ENCODE measurements at regions not wholly inside any gene's neighbourhood (a gene's known extent, or its start where the extent isn't known, plus 50 kb on each side); places are given as distances from the start of the nearest gene placed in this dataset.

- H3K27ac ChIP-seq: no peak overlapping the region
- H3K27me3 ChIP-seq (replicated peaks; ENCODE audit: insufficient read depth): no peaks in the 10 kb centered on the region
- intact Hi-C loops (cut with DNase I): no loop called here
- WGBS: 65% methylated on average over 3 of the region's 3 CpGs
- no peaks in the 10 kb centered on the region for H3K36me3 ChIP-seq
- DNase-seq (ENCODE audit: low spot score): no peak
- H3K9me3 ChIP-seq: no peaks in the 10 kb centered on the region
- no peak overlapping the region for H3K4me3 ChIP-seq
- no peaks in the 10 kb centered on the region for H3K4me1 ChIP-seq (replicated peaks)
- no peak for TF ChIP-seq POLR2A (IDR thresholded peaks at IDR 0.05)
- no peak for TF ChIP-seq POLR2AphosphoS5 (IDR thresholded peaks at IDR 0.05)
- TF ChIP-seq CTCF (IDR thresholded peaks at IDR 0.05): peak in 1 of 4 experiments; percentile 4
These were observed 61.1 kb upstream of the TMCO5A start for GRCh38 chr15:37873336-37873735.

- Histone ChIP-seq H3K27ac (no peak overlapping the region), H3K9me3 (no peaks in the 10 kb centered on the region), H3K4me3 (no peak overlapping the region), H3K36me3 (no peaks in the 10 kb centered on the region), H3K27me3 (replicated peaks; ENCODE audit: insufficient read depth) (no peaks in the 10 kb centered on the region), H3K4me1 (replicated peaks) (no peaks in the 10 kb centered on the region)
- TF ChIP-seq POLR2A (IDR thresholded peaks at IDR 0.05) (no peak), CTCF (IDR thresholded peaks at IDR 0.05) (no peak), POLR2AphosphoS5 (IDR thresholded peaks at IDR 0.05) (no peak)
- 86% methylated on average over 3 of the region's 3 CpGs for WGBS
- intact Hi-C loops (cut with DNase I): no loop called here
- DNase-seq (ENCODE audit: low spot score): no peak
These were observed 57.5 kb upstream of the TMCO5A start for GRCh38 chr15:37876900-37877299.

GRCh38 chr15:37877851-37878741 lies 56.3 kb upstream of the TMCO5A start:
- TF ChIP-seq CTCF (IDR thresholded peaks at IDR 0.05) (no peak), POLR2A (IDR thresholded peaks at IDR 0.05) (no peak), POLR2AphosphoS5 (IDR thresholded peaks at IDR 0.05) (no peak)
- Histone ChIP-seq H3K27me3 (replicated peaks; ENCODE audit: insufficient read depth) (no peaks in the 10 kb centered on the region), H3K4me1 (replicated peaks) (no peaks in the 10 kb centered on the region), H3K36me3 (no peaks in the 10 kb centered on the region), H3K4me3 (no peak overlapping the region), H3K27ac (no peak overlapping the region), H3K9me3 (no peaks in the 10 kb centered on the region)
- 78% methylated on average over 7 of the region's 7 CpGs for WGBS
- DNase-seq (ENCODE audit: low spot score): no peak
- intact Hi-C loops (cut with DNase I): no loop called here

- intact Hi-C loops (cut with DNase I): loop anchor here (10.0 kb wide), 1 partner anchor 735 kb away; no protein-coding TSS in a partner anchor
- Histone ChIP-seq H3K4me3 (no peak overlapping the region), H3K9me3 (no peaks in the 10 kb centered on the region), H3K4me1 (replicated peaks) (no peaks in the 10 kb centered on the region), H3K36me3 (no peaks in the 10 kb centered on the region), H3K27ac (no peak overlapping the region), H3K27me3 (replicated peaks; ENCODE audit: insufficient read depth) (no peaks in the 10 kb centered on the region)
- DNase-seq (ENCODE audit: low spot score): no peak
- WGBS: 30% methylated on average over 12 of the region's 12 CpGs
- TF ChIP-seq CTCF (IDR thresholded peaks at IDR 0.05) (peak in 3 of 4 experiments; percentile 54 to 62 (median 59)), POLR2AphosphoS5 (IDR thresholded peaks at IDR 0.05) (no peak), POLR2A (IDR thresholded peaks at IDR 0.05) (no peak)
These were observed 54.2 kb upstream of the TMCO5A start for GRCh38 chr15:37880009-37880834.

All from prostate gland (tissue), 2 donors.